ENCODE measurements at regions not wholly inside any gene's neighbourhood (a gene's known extent, or its start where the extent isn't known, plus 50 kb on each side); places are given as distances from the start of the nearest gene placed in this dataset.
"Not testable (repeated sequence)": the region's sequence is repeated elsewhere in the genome, so short reads cannot be mapped to it uniquely, and the experiment has no call there.

DNA sequence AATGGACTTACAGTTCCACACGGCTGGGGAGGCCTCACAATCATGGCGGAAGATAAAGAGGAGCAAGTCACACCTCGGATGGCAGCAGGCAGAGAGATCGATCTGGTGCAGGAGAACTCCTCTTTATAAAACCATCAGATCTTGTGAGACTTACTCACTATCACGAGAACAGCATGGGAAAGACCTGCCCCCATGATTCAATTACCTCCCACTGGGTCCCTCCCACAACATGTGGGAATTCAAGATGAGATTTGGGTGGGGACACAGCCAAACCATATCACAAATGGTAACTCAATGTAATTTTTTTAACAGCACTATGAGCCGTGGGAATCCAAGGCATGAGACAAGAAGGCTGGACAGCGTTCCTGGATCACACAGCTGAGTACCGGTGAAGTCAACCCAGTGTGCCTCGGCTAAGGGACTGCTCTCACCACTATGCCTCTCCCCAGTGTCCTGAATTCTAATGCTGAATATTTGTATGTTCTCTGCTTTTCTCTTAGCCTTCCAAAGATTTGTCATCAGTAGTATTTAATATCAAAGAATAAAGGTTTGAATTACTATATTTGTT lies 84.3 kb downstream of the IRS2 start:
- DNase-seq: not testable (repeated sequence)

DNA sequence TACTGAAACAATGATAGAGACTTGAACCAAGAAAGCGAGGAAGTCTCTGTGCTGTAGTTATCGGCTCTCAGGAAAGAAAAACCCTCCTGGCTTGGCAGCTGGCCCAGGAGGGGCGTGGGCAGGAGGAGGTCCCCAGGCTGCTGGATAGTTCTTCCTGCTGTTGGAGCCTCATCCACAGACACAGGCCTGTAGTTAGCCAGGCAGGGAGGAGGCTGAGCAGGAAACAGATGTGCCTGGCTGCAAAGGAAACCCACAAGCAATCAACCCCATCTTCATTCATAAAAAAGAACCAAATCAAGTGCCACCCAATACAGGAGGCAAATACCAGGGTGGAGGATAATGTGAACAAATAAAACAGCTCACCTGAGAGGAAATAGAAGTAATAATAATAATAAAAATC lies 86.2 kb downstream of the IRS2 start:
- peak; percentile 69 for DNase-seq

- DNase-seq: peak; percentile 69
Observed at GRCh38 chr13:109699628-109700071, 86.7 kb downstream of the IRS2 start.

DNA sequence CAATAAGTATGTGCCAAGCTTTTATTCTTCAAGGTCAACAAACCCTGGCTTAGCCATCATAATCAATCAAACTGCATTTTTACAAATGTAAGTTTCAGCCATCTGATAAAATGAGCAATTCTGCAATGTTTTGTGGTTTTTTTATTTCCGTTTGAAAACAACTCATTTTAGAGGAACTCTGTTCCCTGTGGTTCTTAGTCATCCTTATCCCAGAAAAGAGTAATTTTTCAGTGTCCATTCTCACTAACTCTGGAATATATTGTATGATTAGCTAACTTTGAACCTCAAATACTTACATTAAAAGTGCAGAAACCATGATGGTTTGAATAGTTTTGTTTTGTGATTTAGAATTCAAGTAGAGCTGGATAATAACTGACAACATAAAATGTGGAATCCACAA lies 87.6 kb downstream of the IRS2 start:
- no peak for DNase-seq

DNA sequence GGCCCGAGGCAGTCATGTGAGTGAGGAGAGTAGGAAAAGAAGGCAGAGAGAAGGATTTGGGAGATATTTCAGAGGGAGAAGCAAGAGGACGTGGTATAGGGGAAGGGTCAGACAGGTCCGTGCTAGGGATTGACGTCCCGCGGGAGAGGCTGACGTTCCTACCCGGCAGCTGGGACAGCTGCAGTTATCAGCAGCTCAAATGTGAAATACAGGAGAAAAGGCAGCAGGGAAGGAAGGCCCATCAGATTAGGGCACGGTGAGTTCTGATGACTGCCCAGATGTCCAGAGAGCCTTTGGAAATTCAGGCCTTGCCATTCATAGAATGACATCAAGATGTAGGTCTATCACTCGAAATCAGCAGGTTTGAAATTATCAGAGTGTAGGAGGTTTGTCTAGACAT lies 88.4 kb downstream of the IRS2 start:
- DNase-seq: no peak

DNA sequence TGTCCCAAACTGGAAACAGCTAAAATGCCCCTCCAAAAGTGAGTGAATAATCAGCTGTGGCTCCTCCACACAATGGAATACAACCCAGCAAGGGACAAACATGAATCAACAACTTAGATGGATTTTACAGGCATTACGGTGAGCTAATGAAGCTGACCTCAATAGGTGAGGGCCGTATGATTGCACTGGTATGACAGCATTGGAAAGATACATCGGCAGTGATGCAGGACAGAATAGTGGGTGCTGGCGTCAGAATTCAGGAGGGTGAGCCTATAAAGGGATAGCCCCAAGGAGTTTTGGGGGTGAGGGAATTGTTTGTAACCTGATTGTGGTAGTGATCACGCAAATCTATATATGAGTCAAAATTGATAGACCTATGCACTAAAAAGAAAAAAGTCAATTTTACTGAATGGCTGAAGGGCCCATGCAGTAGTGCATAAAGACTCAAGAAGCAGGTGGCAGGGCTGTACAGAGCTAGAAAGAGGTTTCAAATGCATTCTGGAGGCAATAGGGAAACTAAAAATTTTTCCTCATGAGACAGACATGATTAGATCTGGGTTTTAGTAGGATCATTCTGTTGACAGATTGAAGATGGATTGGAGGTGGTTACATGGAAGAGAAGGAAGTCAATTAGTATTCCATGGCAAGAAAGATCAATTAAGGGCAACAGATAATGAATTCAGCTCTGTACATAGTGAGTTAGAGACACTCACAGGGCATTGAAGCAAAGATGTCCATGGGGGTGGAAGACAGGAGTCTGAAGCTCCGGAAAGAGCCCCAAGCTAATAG lies 90.8 kb downstream of the IRS2 start:
- no peak for DNase-seq

DNA sequence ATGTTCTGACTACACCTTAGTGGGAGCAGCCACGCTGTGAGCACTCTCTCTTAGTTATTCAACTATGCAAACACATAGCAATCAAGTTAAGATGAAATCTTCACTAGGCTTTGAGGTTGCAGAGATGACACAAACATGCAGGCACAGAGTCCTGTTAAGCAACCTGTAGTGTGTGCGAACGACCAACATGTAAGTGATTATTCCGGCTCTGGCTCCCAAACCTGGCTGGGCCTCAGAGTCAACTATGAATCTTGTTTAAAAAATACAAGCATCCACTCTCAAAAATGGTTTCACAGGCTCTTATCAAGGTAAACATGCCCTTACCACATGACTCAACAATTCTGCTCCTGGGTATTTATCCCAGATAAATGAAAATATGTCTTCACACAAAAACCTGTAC lies 91.4 kb downstream of the IRS2 start:
- no peak for DNase-seq

DNA sequence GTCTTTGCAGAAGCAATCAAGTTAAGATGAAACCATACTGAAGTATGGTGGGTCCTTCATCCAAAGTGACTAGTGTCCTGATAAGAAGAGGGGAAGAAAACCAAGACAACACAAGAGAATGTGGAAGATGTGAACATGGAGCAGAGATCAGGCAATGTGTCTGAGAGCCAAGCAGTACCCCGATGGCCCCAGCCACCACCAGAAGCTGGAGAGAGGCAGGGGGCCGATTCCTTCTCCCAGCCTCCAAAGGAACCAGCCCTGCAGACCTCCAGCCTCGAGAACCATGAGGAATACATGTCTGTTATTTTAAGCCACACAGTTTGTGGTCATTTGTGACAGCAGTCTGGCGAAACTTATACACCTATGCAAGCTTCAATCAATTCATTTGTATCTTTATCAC lies 93.2 kb downstream of the IRS2 start:
- no peak for DNase-seq

DNA sequence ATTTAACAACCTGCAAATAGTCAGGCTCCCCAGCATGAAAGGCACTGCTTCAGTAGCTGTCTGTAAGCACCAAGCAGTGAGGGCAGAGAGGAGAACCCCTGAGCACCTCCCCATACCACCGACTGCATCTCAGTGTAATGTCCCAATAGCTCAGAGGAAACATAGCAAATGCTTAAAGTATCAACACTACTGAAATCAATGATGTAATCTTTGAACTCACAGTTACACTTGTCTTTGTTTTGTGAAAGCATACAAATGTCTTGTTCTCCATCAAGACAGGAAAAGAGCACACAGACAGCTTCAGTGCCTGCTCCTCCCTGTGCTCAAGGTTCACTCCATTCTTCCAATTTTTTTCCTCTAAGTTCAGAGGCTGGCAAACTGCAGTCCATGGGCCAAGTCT lies 94.7 kb downstream of the IRS2 start:
- DNase-seq: no peak

GRCh38 chr13:109687559-109688448 lies 98.6 kb downstream of the IRS2 start:
- no peak for DNase-seq

GRCh38 chr13:109685203-109685602 lies 101.2 kb downstream of the IRS2 start:
- DNase-seq: no peak

DNA sequence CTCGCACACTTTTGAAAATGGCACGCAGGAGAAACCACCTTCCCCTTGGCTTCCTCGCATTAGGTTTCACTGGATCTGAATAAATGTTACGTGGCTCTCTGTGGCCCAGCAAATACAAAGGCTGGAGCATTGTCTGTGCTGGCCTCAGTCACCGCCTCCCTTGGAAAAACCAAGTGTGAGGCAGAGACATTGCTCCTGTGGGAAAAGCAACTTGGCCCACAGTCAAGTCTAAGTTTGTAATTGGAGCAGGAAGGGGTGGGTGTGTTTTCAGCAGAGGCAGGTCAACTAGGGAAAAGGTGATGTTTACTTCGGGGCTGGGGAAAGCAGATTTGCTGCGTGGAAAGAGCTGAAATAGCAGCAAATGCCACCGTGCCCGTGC lies 101.6 kb downstream of the IRS2 start:
- DNase-seq: no peak

DNA sequence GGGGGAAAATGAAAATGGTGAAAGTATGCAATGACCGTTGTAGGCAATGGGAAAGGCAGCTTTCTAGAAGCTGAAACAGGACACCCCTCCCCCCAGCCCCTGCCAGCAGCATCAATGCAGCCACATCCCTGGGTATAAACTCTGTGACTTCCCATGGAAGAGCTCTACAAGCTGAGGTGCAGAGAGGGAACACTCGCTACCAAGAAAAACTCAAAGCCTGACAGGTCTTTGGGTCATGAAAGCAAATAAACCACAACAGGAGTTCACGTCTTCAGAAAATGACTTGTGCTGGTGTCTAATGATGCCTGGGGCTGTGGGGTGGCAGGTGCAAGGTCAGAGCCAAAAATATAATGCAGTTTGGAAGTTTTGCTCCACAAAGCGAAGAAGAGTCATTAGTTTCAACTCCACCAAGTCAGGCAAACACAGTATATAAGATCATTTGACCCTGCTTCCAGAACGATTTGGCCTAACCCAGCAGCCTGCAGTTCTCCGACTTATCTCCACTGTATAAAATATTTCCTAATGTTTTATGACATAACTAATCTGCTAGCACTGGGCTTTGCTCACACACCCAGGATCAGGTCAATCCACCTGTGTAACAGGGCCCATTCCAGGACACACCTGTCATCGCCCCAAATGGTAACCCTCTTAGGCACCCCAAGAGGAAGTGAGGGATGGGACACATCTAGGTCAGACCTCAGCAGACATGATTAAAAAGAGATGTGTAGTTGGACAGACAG lies 102.1 kb downstream of the IRS2 start:
- DNase-seq: no peak

GRCh38 chr13:109682534-109683244 lies 103.7 kb downstream of the IRS2 start:
- no peak for DNase-seq

DNA sequence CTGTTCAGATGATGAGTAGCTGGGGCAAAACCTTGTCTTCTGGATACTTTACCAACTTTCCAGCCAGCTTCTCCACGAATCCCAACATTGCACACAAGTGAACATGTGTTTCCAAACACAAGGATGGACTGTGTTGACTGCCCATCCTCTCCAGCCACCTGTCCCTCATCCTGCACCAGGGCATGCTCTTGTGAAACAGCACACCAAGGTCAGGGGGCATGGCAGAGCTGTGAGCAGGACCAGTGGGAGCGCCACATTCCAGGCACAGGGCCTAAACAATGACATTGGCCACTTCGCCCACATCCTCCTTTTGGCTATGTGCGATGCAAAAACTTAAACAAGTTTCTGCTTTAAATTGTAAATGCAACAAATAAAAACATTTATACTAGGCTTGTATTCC lies 105.5 kb downstream of the IRS2 start:
- DNase-seq: no peak

DNA sequence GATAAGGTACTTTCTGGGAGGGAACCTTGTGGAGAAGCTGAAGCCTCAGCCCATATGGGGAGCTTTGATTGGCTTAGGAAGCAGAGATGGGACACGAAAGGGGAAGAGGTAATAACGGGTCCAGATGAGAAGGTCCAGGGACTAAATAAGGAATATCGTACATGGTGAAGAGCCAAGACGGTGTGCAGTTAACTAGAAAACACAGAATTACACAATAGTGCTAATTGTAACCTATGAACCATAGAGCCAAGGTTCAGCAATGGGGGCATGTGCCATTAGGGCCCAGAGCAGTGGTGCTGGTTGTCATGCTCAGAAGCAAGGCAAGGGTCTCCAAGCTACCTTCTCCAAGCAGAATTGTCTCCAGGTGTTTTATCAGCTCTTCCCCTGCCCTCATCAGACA lies 106.1 kb downstream of the IRS2 start:
- DNase-seq: no peak

GRCh38 chr13:109678459-109678858 lies 107.9 kb downstream of the IRS2 start:
- DNase-seq: no peak

GRCh38 chr13:109677206-109677605 lies 109.2 kb downstream of the IRS2 start:
- DNase-seq: no peak

DNA sequence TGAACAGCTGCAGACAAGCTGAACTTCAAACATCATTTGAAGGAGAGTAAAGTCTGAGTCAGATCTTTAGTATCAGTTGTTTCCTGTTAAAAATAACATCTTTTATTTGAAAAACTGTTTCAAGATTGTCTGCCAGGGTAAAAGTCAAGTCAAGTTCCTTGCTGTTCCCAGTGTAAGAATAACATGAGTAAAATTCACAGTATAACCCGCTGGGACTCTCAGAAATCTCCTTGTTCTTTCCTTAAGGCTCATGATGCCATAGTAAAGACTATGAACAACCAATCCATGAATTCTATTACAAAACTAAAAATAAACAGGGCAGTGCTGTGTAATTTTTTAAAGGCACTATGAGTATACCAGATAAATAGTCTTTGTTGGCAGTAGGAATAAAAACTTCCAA lies 112.9 kb downstream of the IRS2 start:
- no peak for DNase-seq

- no peak for DNase-seq
Observed at GRCh38 chr13:109672545-109672944, 113.8 kb downstream of the IRS2 start.

DNA sequence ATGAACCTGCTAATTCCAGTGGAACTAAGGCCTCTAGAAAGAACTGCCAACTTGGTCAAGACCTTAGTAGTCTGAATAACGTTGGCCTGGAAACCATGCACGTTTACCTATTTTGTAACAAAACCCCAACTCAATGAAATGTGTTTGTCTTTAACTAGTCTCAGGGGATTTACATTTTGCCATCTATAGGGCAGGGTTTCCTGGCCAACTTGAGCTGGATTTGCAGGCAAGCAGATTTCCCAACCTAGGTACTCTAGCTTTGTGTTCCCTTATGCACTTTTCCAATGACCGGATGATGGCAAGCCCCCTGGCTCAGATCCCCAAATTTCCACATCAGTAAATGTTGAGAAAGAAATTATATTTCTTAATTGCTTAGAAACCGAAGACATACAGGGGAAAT lies 114.5 kb downstream of the IRS2 start:
- no peak for DNase-seq

- no peak for DNase-seq
Observed at GRCh38 chr13:109670776-109671175, 115.6 kb downstream of the IRS2 start.
